GM13977 (cell line): ENCODE measurements at regions not wholly inside any gene's neighbourhood (a gene's known extent, or its start where the extent isn't known, plus 50 kb on each side); places are given as distances from the start of the nearest gene placed in this dataset.

Source experiments
- DNase-seq: peaks from one replicate; pipeline ENCODE4 v3.0.0; 2012; ENCODE audit warnings: low spot score
- CTCF ChIP-seq: IDR thresholded peaks from 2 replicates; pipeline ENCODE4 v1.5.1; 2012; ENCODE audit warnings: mild to moderate bottlenecking, control low read depth; ENCODE audit not compliant: insufficient read depth; ENCODE audit errors: extremely low read depth, missing control alignments
- in situ Hi-C: fragments of 300-500 bp; cut with MboI; formaldehyde crosslinking; loops from one replicate; pipeline ENCODE4 v1.12.0; 2022; ENCODE audit warnings: low sequenced_read_pairs, low pct_unique_long_range_greater_than_20kb, mixed read lengths, inconsistent platforms; ENCODE audit not compliant: unreplicated experiment

GRCh38 chr21:35971824-35972223 lies 88.5 kb downstream of the SETD4 start:
- no peak for TF ChIP-seq CTCF
- DNase-seq: no peak

GRCh38 chr21:35969281-35969680 lies 91.0 kb downstream of the SETD4 start:
- in situ Hi-C loops: no loop called here
- TF ChIP-seq CTCF: no peak
- DNase-seq: no peak

More at GRCh38 chr21:35971824-35972223, 88.5 kb downstream of the SETD4 start:
- in situ Hi-C loops: no loop called here

GRCh38 chr21:35968564-35968963 lies 91.8 kb downstream of the SETD4 start:
- in situ Hi-C loops: no loop called here
- no peak for DNase-seq
- no peak for TF ChIP-seq CTCF

DNA sequence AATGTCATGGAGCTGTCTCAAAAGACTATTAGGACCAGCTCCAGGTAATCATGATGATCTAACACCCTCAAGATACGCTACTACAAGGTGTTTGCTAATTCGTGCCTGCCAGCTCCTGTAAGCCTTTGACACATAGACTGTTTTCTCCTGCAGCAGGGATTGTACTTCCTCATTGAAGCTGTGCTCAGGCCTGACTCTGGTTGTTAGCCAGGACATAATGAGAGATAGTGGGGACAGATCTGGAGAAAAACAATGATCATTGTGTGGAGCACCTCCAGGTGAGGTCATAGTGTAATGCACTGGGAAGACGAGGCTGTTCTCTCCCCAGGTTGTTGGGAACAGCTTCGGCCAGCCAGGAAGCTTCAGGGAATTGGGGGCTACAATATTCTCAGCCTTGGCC lies 94.6 kb downstream of the SETD4 start:
- DNase-seq: no peak
- in situ Hi-C loops: no loop called here
- TF ChIP-seq CTCF: no peak

GRCh38 chr21:35963920-35964451 lies 96.3 kb downstream of the SETD4 start:
- DNase-seq: no peak
- no peak for TF ChIP-seq CTCF
- in situ Hi-C loops: no loop called here

DNA sequence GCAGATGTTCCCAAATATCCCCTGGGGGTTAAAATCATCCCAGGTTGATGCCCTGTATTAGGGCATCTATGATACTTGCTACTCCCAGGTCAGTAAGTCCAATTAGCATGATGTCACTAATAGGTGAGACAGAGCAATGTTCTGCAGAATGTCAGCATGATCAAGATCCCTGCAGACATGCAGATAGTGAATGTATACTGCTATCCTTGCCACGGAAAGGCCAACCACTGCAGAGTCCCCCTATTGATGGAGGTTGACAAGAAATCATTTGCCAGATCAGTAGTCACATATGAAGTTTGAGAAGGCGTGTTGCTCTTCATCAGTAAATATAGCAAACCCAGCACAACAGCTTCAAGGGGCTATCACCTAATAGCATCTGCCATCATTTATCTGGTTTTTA lies 97.4 kb downstream of the SETD4 start:
- in situ Hi-C loops: no loop called here
- no peak for DNase-seq
- no peak for TF ChIP-seq CTCF

DNA sequence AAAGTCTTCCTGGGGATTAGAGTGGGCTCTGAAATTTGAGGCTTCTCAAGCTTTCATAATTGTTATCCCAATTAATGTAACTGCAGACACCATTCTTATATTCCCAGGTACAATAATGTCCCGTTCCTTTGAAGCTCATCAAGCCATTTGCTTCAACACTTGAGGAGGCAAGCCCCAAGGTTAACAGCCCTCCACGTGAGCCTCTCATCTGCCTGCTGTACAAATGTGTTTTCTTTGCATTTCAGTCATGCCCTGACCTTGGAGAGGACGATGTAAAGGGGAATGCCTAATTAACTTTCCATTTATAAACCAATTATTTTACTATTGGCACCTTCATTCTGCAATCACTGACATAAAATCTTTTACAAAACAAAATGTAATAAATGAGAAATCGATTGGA lies 106.3 kb downstream of the SETD4 start:
- in situ Hi-C loops: no loop called here
- DNase-seq: no peak

More for the DNA sequence above, 106.3 kb downstream of the SETD4 start:
- TF ChIP-seq CTCF: no peak
